ENCODE measurements at regions not wholly inside any gene's neighbourhood (a gene's known extent, or its start where the extent isn't known, plus 50 kb on each side); places are given as distances from the start of the nearest gene placed in this dataset.
"Not testable (repeated sequence)": the region's sequence is repeated elsewhere in the genome, so short reads cannot be mapped to it uniquely, and the experiment has no call there.

DNA sequence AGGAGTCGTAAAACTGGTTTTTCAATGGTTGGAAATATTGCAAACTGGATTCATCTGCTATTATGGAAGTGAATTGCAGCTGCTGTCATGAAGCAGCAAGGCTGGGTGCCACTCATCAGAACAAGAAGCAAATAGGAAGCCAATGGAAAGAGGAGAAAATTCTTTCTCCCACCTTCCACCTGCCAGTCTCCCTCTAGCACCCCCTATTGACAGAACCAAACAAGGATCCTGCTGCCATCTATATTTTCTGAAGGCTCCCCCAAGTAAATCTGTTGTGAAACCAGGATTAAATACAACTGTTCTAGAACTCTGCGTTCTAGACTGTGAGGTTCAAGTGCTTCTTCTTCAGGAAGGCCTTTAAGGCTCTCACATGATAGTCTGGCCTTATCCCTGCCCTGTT lies 286.6 kb downstream of the AACS start:
- TF ChIP-seq CTCF (IDR thresholded peaks at IDR 0.05) (no peak), POLR2AphosphoS5 (IDR thresholded peaks at IDR 0.05) (no peak), POLR2A (IDR thresholded peaks at IDR 0.05) (no peak)
- H3K27me3 ChIP-seq (replicated peaks; ENCODE audit: insufficient read depth), result no peaks in the 10 kb centered on the region
- H3K9me3 ChIP-seq, result no peaks in the 10 kb centered on the region
- no peak overlapping the region for H3K27ac ChIP-seq
- H3K4me1 ChIP-seq (replicated peaks), result no peaks in the 10 kb centered on the region
- 79% methylated on average over 2 of the region's 2 CpGs for WGBS
- intact Hi-C loops (cut with DNase I), result no loop called here
- H3K4me3 ChIP-seq, result no peak overlapping the region
- DNase-seq (ENCODE audit: low spot score), result no peak
- H3K36me3 ChIP-seq, result no peaks in the 10 kb centered on the region

- H3K27me3 ChIP-seq (replicated peaks; ENCODE audit: insufficient read depth); H3K4me1 ChIP-seq (replicated peaks); H3K36me3 ChIP-seq; intact Hi-C loops (cut with DNase I); H3K9me3 ChIP-seq; DNase-seq (ENCODE audit: low spot score); H3K4me3 ChIP-seq; H3K27ac ChIP-seq: not testable (repeated sequence)
Observed at GRCh38 chr12:125353002-125353401, 287.8 kb downstream of the AACS start.

GRCh38 chr12:125353871-125354270 lies 288.6 kb downstream of the AACS start:
- intact Hi-C loops (cut with DNase I), result no loop called here
- no peak for TF ChIP-seq POLR2AphosphoS5 (IDR thresholded peaks at IDR 0.05)
- TF ChIP-seq POLR2A (IDR thresholded peaks at IDR 0.05), result no peak
- TF ChIP-seq CTCF (IDR thresholded peaks at IDR 0.05), result no peak
- no peak for DNase-seq (ENCODE audit: low spot score)
- Histone ChIP-seq H3K4me1 (replicated peaks) (no peaks in the 10 kb centered on the region), H3K27ac (no peak overlapping the region), H3K36me3 (no peaks in the 10 kb centered on the region), H3K9me3 (no peaks in the 10 kb centered on the region), H3K4me3 (no peak overlapping the region), H3K27me3 (replicated peaks; ENCODE audit: insufficient read depth) (no peaks in the 10 kb centered on the region)
- 93% methylated on average over 2 of the region's 2 CpGs for WGBS

DNA sequence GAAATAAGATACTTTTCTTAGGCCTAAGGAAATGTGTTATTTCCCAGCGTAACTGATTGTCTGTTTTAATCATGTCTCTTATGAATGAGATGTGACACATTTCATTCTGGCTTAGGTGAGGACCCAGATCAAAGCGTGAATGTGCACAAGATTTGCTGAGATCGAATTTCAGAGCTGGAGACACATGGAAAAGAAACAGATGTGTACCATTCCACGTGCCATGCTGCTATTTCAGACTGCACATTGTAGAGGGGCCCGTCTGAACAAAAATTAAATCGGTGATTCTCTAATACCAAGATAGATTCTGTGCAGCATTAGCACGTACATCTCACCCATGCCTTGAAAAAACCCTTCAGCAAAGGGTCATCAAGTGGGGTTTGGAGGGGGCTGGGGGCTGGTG lies 290.4 kb downstream of the AACS start:
- 44% methylated on average over 7 of the region's 7 CpGs for WGBS
- no peak for DNase-seq (ENCODE audit: low spot score)
- TF ChIP-seq POLR2AphosphoS5 (IDR thresholded peaks at IDR 0.05) (no peak), POLR2A (IDR thresholded peaks at IDR 0.05) (no peak), CTCF (IDR thresholded peaks at IDR 0.05) (no peak)
- Histone ChIP-seq H3K27ac (no peak overlapping the region), H3K36me3 (no peaks in the 10 kb centered on the region), H3K4me1 (replicated peaks) (no peaks in the 10 kb centered on the region), H3K27me3 (replicated peaks; ENCODE audit: insufficient read depth) (no peaks in the 10 kb centered on the region), H3K9me3 (no peaks in the 10 kb centered on the region), H3K4me3 (no peak overlapping the region)
- intact Hi-C loops (cut with DNase I), result no loop called here

GRCh38 chr12:125356111-125356510 lies 290.9 kb downstream of the AACS start:
- no peaks in the 10 kb centered on the region for H3K9me3 ChIP-seq
- TF ChIP-seq POLR2A (IDR thresholded peaks at IDR 0.05), result no peak
- no peak for TF ChIP-seq CTCF (IDR thresholded peaks at IDR 0.05)
- no peak for TF ChIP-seq POLR2AphosphoS5 (IDR thresholded peaks at IDR 0.05)
- H3K27me3 ChIP-seq (replicated peaks; ENCODE audit: insufficient read depth), result no peaks in the 10 kb centered on the region
- H3K4me3 ChIP-seq, result no peak overlapping the region
- intact Hi-C loops (cut with DNase I), result no loop called here
- DNase-seq (ENCODE audit: low spot score), result no peak
- H3K4me1 ChIP-seq (replicated peaks), result no peaks in the 10 kb centered on the region
- H3K36me3 ChIP-seq, result no peaks in the 10 kb centered on the region
- 73% methylated on average over 4 of the region's 4 CpGs for WGBS
- no peak overlapping the region for H3K27ac ChIP-seq

Measured in prostate gland (tissue), 2 donors.